HG03565 (cell line): ENCODE measurements at regions not wholly inside any gene's neighbourhood (a gene's known extent, or its start where the extent isn't known, plus 50 kb on each side); places are given as distances from the start of the nearest gene placed in this dataset.
"Not testable (repeated sequence)": the region's sequence is repeated elsewhere in the genome, so short reads cannot be mapped to it uniquely, and the experiment has no call there.

ENCODE experiments used
- ATAC-seq: cut with Tn5 transposase; IDR thresholded peaks from one replicate; pipeline ENCODE4 v1.9.1; 2021; ENCODE audit warnings: mild to moderate bottlenecking, moderate library complexity; ENCODE audit not compliant: unreplicated experiment

GRCh38 chr10:109308971-109309370 is 614.3 kb downstream of the XPNPEP1 start:
- no peak for ATAC-seq

DNA sequence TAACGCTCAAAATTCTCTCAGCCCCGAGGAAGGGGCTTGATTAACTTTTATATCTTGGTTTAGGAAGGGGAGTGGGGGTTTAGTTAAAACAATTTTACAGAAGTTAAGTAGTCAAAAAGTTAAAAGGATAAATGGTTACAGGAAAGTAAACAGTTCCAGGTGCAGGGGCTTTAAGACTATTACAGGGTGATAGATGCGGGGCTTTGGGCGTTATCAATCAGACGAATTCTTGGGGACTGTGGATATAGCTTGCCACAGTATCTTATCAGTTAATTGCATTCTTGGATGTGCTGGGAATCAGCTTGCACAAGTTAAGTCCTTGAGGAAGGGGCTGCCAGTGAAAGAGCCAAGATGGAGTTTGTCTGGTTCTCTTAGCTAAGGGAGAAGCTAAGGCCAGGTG is 616.2 kb downstream of the XPNPEP1 start:
- not testable (repeated sequence) for ATAC-seq

- no peak for ATAC-seq
These were observed 616.6 kb downstream of the XPNPEP1 start for GRCh38 chr10:109306698-109307097.

DNA sequence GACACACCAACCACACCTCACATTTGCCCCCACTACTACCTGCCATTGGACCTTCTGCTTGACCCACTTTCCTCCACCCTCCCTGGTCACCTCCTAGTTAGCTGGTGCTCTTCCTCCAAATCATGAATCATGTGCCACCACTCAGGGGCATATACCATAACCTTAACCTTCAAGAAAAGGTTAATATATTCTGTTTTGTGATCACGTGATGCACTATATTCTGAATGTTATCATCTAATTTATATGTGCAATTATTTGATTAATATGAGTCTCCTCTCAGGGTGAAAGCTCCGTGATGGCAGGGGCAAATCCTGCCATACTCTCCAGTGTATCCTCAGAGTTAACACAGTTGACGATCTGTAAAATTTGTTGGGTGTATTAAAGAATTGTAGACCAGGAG is 635.5 kb downstream of the XPNPEP1 start:
- ATAC-seq, result no peak

GRCh38 chr10:109282510-109282909 is 640.8 kb downstream of the XPNPEP1 start:
- no peak for ATAC-seq

DNA sequence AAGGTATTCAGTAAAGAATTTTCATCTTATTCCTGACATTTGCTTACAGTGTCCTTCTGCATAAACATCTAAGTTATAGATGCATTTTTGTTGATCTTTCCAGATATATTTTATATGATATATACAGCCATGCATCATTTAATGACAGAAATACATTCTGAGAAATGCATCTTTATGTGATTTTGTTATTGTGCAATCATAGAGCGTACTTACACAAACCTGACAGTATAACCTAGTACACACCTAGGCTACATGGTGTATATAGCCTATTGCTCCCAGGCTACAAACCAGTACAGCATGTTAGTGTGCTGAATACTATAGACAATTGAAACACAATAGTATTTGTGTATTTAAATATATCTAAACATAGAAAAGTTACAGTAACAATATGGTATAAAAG is 642.0 kb downstream of the XPNPEP1 start:
- no peak for ATAC-seq

GRCh38 chr10:109280837-109281236 is 642.5 kb downstream of the XPNPEP1 start:
- ATAC-seq, result no peak

DNA sequence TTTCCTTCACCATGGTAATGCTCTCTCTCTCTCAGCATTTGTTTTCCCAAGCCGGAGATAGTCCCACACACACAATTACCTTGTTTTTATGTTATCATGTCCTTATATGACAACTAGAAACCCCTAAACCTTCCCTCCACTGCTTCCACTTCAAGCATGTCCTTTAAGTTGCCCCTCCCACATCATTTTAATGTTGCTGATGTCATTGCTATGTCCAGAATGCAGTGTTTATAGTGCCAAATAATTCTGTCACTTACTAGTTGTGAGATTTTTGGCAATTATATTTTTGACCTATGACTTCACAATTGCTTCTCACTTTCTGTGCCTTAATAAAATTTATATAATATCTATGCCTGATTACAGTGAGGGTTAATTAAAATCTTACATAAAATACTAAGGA is 645.9 kb downstream of the XPNPEP1 start:
- no peak for ATAC-seq

GRCh38 chr10:109275960-109276359 is 647.4 kb downstream of the XPNPEP1 start:
- no peak for ATAC-seq

- no peak for ATAC-seq
These were observed 648.6 kb downstream of the XPNPEP1 start for GRCh38 chr10:109274681-109275080.

DNA sequence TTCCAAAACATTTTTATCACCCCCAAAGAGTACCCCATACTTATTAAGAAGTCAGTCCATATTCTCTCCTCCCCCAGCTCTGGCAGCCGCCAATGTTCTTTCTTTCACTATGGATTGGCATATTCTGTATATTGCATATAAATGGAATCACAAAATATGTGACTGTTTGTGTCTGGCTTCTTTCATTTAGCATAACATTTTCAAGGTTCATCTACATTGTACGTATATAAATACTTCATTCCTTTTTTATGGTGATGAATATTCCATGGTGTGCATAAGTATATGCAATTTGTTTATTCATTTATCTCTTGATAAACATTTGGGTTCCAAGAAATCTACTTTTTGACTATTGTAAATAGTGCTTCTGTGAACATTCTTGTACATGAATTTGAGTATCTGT is 653.1 kb downstream of the XPNPEP1 start:
- no peak for ATAC-seq

DNA sequence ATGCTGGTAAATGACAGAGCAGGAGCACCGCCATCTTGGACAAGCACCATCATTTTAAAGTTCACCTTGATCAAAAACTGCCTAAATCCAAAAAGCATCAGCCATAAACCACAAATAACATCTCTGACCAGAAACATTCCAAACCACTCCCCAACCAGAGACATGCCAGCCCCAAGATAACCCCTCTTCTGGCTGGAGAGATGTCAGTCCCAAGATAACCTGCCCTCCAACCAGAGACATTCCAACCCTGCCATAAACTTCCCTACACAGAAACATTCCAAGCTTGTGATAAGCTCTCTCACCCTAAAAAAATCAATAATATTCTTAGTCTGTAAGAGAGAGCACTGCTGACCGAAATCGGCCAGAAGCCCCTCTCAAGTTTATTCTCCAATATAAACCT is 659.3 kb downstream of the XPNPEP1 start:
- ATAC-seq, result no peak

- ATAC-seq, result no peak
These were observed 662.1 kb downstream of the XPNPEP1 start for GRCh38 chr10:109261231-109261630.

GRCh38 chr10:109259293-109259692 is 664.0 kb downstream of the XPNPEP1 start:
- ATAC-seq, result no peak

GRCh38 chr10:109253306-109253705 is 670.0 kb downstream of the XPNPEP1 start:
- ATAC-seq, result no peak

- ATAC-seq, result no peak
These were observed 673.2 kb downstream of the XPNPEP1 start for GRCh38 chr10:109250152-109250551.

- ATAC-seq, result no peak
These were observed 675.5 kb downstream of the XPNPEP1 start for GRCh38 chr10:109247814-109248213.

DNA sequence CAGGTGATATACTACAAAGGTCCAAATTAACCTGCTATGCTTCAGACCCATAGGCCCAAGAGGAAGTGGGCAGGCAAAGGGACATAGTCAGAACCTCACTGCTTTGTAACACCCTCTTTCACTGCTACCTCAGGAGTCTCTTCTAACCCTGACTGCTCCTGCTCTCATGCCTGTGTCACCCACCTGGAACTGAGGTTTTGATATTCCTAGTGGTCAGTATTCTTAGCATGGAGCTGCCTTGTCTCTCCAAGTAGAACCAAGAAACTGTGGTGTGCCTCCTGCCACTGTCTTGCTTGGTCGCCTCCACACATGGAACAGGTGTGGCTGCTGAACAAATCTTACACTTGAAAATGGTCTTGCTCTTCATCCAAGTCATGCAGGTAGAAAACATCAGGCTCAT is 677.5 kb downstream of the XPNPEP1 start:
- ATAC-seq, result no peak

DNA sequence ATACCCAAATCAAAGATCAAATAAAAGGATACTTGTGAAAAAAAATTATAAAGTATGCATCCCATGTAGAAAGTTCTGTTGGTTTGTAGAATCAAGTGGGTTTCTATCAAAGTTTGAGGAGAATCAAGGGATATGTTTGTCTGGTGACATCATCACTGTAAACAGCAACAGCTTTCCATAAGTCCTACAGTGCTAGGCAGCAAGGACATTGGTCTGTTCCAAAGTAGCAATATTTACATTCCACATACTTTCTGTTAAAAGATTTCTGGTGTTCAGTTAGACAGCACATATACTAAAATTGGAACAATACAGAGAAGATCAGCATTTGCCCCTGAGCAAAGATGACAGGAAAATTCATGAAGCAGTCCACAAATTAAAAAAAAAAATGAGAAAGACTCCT is 683.9 kb downstream of the XPNPEP1 start:
- ATAC-seq, result no peak

DNA sequence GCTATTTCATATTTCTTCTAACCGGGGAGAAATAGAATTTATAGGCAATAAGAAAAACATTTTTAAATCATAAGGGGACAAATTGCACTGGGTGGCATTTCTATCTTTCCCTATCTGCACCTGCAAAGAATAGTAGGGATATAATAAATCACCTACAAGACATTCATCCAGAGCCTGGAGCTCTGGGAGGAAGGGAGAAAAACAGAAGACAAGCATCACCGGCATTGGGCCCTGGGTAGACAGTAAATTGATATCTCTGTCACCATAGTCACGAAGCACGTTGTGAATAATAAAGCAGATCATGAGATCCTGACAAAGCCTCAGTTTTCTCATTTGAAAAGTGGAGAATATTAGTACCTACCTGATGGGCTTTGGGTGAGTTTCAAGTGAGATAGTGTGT is 685.6 kb downstream of the XPNPEP1 start:
- ATAC-seq, result no peak

GRCh38 chr10:109237050-109237449 is 686.3 kb downstream of the XPNPEP1 start:
- no peak for ATAC-seq

DNA sequence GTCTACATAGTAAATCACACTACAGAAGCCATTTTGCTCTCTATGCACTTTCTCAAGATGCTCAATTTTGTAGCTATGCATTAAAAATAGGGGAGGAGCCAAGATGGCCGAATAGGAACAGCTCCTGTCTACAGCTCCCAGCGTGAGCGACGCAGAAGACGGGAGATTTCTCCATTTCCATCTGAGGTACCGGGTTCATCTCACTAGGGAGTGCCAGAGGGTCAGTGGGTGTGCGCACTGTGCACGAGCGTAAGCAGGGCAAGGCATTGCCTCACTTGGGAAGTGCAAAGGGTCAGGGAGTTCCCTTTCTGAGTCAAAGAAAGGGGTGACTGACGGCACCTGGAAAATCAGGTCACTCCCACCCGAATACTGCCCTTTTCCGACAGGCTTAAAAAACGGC is 699.8 kb downstream of the XPNPEP1 start:
- ATAC-seq, result not testable (repeated sequence)

- ATAC-seq, result no peak
These were observed 703.2 kb downstream of the XPNPEP1 start for GRCh38 chr10:109219935-109220605.
